B cell (primary cell): ENCODE measurements at regions not wholly inside any gene's neighbourhood (a gene's known extent, or its start where the extent isn't known, plus 50 kb on each side); places are given as distances from the start of the nearest gene placed in this dataset.

Experiments used
- CTCF ChIP-seq: fragments of 200-600 bp; IDR thresholded peaks from one replicate; pipeline ENCODE4 v1.8.0; 2022; ENCODE audit warnings: antibody characterized with exemption, mild to moderate bottlenecking
- EZH2 ChIP-seq: IDR thresholded peaks from 2 replicates; pipeline ENCODE4 v1.6.1; 2012; ENCODE audit warnings: borderline replicate concordance, low read depth, mild to moderate bottlenecking, moderate library complexity, low read length; ENCODE audit not compliant: insufficient read depth, poor library complexity, severe bottlenecking

- TF ChIP-seq CTCF (no peak), EZH2 (no peak)
Measured at GRCh38 chr21:14889080-14889810, 175.6 kb downstream of the NRIP1 start.
